GM18909 (cell line): ENCODE measurements at regions not wholly inside any gene's neighbourhood (a gene's known extent, or its start where the extent isn't known, plus 50 kb on each side); places are given as distances from the start of the nearest gene placed in this dataset.
"Not testable (repeated sequence)": the region's sequence is repeated elsewhere in the genome, so short reads cannot be mapped to it uniquely, and the experiment has no call there.

Experiments used
- ATAC-seq: cut with Tn5 transposase; IDR thresholded peaks from one replicate; pipeline ENCODE4 v1.9.1; 2021; ENCODE audit warnings: mild to moderate bottlenecking; ENCODE audit not compliant: unreplicated experiment, poor library complexity

DNA sequence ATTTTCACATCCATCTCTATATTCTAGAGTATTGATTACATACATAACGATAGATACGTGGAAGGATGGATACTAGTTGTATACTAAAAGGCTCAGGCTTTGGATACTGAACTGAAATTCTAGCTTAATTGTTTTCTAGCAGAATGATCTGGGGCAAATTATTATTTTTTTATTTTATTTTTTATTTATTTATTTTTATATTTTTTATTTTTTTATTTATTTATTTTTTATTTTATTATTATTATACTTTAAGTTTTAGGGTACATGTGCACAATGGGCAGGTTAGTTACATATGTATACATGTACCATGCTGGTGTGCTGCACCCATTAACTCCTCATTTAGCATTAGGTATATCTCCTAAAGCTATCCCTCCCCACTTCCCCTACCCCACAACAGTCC, 432.6 kb upstream of the GRM7 start:
- ATAC-seq, result not testable (repeated sequence)

DNA sequence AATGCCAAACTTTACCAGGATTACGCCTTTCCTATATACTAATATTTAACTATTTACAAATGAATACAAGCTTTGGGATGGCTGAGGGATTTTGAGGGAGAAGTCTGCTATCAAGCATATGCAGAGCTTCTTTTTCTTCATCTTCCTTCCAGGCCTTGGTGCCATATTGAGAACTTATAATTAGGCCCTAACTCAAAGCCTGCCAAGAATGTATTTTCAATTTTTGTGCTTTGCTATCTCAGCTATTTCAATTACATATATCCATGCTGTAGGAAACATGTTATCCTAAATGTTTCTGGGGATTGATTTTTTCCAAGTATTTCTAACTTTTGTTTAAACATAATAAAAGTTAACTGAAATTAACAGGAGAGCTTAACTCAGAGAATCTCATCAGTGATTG, 425.0 kb upstream of the GRM7 start:
- no peak for ATAC-seq

DNA sequence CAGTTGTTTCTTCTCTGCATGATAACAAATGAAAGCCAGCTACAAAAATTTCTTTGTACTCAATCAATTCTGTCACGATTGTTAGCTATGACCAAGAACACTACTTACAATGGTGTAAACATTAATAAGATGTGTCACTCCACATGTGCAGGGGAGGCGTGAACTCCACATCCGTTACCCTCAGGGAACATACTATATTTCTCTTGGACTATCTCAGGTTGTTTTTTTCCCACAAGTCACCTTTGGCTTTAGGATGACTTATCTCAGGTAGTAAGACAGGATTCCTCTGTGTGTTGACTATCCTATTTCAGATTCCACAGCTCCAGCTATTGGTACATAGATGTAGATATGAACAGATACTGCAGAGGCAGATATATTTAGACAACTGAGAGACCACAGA, 423.3 kb upstream of the GRM7 start:
- ATAC-seq, result no peak

DNA sequence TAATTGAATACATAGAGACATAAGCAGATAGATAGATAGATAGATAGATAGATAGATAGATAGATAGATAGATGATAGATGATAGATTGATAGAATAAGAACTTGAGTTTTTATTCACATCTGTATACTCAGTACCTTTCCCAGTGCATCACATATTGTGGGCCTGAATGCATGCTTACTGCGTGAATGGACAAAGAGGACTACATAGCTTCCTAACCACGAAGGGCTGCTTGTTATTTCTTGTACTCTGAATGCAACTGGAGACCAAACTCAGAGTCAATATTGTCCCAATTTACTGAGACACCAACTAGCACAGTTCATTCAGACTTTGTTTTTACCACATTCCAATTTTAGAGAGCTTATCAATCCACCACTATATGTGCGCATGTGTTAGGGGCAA, 422.9 kb upstream of the GRM7 start:
- ATAC-seq, result no peak

DNA sequence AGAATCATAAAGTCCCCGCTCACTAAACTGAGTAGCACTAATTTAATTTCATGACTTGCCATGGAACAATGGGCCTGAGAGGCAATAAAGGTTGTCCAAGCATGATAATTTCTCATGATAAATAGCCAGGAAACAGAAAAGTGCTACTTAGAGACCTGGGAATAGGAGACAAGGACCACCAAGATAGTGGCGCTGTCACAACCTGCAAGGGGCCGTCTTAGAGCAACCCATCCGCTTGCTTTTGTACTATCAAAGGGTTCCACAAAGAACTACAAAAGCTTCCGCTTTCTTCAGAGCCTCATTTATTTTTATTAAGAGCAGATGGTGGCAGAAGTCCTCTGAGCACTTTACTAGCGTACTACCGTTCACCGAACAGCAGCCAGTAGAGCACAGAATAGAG, 421.7 kb upstream of the GRM7 start:
- no peak for ATAC-seq

DNA sequence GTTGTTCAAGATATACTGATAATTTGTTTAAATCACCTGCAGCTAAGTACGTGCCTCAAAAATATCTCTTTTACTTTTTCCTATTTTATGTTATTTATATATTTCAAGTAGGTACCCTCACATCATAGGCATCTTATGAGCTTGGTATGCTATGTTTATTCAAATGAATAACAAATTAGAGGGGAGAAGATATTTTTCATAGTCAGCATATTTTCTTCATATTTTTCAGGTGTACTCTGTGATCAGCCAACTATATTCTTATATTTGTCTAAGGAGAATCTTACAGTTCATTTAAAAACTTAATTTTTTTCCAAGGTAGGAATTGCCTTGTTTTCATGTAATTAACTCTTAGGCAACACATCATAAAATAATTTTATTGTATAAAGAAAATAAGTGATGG, 421.1 kb upstream of the GRM7 start:
- ATAC-seq, result no peak

DNA sequence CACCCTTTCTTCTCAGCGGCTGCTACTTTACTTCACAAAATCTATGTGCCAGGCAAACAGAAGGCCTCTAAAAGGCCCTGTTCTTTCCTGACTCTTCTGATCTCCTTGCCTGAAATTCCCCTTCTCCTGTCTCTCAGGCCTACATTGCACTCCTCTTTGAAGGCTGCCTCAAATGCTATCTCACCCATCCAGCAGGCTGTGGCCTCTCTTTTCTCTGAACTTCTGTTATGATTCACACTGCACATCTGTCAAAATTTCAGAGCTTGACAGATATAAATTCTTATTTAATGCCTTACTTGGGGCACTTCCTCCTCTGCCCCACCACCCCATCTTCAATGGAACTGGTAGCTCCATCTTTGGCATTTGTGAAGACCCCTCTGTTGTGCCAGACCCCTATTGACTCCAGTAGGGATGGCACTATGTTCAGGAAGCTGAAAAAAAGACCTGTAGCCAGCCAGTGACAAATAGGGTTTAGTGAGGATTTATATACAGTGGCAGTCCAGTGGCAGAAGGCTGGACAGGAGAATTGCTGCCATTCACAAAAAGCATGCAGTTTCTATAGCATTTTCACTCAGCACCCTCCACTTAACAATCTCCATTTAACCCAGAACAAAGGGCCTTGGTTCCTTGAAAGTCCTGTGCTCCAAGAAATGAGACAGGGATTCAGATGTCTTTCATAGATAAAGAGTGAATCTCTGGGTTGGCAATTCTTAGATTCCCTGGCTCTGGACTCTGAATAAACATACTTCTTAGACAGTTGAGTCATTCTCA, 415.8 kb upstream of the GRM7 start:
- no peak for ATAC-seq

DNA sequence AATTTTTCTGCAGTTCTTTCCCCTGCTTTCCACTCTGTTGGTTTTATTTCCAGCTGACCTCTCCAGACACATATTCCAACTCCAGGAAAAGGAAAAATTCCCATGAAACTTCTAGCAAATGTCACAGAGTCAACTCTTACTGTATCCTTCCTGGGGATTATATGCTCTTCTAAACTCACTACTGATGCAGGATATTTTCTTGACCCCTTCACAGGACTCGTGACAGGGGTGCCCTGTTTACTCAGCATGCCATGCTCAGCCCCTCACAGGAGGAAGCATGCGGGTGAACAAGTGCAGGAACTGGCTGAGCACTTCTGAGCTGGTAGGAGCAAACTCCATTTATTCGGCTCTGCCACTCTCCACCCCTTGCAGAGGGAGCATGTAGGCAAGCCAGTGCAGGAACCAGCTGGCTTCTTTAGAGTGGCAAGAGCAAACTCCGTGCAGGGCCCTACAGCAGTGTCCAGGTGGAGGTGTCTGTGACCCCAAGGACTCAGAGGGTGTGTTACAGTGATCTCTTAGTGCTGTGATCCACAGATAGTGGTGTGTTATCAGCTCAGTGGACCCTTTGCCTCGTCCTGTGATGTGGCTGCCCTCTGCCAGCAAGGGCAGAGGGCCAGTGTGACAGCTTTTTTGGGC, 413.6 kb upstream of the GRM7 start:
- no peak for ATAC-seq

DNA sequence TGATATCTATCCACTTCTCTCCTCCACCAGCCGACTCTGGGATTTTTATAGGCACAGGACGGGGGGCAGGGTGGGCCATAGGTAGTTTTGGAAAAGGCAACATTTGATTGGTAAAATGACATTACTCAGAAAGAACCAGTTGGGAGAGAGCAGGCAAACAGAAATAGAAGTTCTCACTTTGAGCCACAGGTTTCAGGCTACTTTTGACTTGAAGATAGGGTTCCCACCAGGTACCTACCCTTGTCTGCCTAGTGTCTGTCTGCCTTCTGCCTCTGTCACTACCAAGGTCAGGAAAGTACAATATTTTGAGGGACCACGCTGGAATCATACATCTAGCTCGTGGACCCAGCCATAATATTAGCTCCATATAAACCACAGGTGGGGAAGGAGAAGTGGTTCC, 412.9 kb upstream of the GRM7 start:
- no peak for ATAC-seq

DNA sequence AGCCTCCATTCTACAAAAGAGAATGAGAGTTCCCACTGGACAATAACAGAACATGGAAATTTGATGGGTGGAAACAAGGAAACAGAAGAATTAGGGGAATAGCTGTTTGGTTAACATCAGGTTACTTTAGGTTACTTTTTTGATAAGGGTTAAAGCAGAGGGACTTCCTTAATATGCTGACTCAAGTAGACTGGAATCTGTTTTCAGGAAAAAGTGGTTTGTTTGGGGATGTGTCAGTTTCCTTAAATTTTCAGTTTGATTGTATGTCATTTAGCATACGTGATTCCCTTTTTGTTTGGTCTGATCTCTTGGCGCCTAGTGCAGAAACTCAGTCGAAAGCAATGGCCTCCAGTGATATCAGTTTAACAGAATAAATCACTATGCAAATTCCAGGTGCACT, 411.8 kb upstream of the GRM7 start:
- ATAC-seq, result no peak

DNA sequence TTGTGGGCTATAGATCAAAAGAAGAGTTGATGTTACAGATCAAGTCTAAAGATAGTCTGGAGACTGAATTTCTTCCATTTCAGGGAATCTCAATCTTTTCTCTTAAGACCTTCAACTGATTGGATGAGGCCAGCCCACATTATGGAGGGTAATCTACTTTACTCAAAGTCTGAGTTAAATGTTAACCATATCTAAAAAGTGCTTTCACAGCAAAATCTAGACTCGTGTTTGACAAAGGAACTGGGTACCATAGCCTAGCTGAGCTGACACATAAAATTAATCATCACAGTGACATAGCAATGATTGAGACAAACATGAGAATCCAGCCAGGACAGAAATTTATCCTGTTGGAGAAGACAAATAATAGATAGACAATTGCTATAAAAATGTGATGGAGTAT, 407.9 kb upstream of the GRM7 start:
- ATAC-seq, result no peak

DNA sequence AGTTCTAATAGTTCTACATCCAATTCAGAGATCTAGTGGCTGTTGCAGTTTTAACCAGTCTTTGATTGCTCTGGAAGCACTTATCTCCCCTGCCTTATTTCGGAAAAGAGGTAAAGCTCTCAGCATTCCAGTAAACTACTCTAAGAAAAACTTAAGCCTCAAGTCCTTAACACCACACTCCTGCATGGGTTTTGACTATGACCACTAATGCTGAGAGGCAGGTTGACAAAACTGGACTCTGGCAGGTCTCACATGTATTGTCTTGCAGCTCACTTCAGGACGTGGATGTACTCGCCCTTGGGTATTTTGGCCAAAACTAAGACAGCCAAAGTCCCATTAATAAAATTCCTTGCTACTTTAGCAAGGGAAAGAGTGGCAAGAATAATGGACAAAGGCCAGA, 405.9 kb upstream of the GRM7 start:
- no peak for ATAC-seq

DNA sequence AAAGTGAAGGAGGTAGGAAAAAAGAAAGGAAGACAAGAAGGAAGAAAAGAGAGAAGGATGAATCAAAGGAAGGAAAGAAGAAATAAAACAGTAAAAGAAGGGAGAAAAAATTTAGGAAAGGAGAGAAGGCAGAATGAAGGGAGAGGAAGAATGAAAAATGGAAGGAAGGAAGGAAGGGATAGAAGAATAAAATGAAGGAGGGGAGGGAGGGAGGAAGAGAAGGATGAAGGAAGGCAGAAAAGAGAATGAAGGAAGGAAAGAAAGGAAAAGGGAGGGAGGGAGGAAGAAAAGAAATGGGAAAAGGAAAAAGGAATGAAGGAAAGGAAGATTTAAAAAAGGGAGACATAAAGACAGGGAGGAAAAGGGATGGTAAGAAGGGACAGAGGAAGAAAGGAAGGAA, 393.7 kb upstream of the GRM7 start:
- no peak for ATAC-seq

DNA sequence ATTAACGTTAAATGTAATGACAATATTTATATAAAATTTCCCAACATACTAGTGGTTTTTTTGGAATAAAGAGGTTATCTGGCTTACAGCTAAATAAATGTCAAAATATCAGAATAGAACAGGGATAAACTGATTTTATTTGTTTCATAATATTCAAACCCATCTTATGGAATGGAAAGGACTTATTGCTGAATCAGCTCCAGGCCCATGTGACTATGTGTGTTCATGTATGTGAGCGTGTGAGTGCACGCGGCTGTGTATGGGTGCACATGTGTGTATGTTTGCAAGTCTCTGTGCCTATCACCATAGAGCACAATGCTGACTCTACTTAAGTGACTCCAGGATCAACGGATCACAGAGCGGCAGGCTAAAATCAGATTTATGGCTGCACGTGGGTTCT, 392.3 kb upstream of the GRM7 start:
- ATAC-seq, result no peak

DNA sequence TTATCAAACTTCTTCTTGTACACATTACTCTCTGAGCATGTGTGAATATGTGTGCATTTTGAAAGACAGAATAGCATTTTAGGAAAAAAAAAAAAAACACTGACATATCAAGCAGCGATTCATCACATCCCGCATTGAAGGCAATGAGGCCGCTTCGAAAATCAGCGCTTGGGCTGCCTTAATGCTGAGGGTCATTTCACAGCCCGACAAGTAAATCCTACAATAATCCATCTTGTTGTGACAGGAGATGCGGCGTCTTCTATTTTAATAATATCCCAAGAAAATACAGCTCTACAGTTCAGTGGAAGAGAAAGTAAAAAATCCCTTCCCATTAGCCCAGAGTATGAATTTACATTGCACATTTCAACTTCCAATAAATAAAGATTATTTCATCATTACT, 389.2 kb upstream of the GRM7 start:
- ATAC-seq, result no peak

DNA sequence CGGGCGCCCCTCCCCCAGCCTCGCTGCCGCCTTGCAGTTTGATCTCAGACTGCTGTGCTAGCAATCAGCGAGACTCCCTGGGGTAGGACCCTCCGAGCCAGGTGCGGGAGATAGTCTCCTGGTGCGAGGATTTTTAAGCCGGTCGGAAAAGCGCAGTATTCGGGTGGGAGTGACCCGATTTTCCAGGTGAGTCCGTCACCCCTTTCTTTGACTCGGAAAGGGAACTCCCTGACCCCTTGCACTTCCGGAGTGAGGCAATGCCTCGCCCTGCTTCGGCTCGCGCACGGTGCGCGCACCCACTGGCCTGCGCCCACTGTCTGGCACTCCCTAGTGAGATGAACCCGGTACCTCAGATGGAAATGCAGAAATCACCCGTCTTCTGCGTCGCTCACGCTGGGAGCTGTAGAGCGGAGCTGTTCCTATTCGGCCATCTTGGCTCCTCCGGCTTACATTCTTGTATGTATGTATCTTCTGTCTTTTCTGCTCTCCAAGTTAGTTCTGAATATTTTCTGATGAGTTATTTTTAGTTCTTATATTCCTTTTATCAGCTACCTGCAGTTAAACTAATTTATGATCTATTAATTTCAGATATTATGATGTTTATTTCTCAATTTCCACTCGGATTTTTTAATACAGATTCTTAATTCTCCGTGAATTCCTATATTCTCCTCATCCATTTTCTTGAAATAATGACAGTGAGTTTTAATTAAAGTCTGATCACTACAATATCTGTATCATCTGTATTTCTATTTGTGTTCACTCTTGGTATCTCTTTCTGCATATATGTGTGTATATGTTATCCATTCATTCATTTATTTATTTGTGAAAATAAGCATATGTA, 370.2 kb upstream of the GRM7 start:
- not testable (repeated sequence) for ATAC-seq

DNA sequence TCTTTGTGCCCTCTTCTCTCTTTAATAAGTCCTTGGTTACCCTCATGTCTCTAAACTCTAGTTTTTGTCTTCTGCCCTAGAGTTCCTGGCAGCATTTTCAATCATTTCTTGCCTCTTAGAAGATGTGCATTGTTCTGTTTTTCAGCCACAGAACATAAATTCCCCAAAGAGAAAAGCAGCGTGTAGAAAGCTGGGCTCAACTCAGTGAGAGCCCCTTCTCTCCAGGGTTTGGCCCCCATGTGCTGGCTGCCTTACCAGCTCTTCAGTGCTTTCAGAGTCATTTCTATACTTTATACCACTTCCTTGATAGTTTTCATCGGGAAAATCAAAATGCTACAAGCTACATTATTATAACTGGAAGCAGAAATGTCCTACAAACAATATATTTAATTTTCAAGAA, 369.1 kb upstream of the GRM7 start:
- ATAC-seq, result no peak

DNA sequence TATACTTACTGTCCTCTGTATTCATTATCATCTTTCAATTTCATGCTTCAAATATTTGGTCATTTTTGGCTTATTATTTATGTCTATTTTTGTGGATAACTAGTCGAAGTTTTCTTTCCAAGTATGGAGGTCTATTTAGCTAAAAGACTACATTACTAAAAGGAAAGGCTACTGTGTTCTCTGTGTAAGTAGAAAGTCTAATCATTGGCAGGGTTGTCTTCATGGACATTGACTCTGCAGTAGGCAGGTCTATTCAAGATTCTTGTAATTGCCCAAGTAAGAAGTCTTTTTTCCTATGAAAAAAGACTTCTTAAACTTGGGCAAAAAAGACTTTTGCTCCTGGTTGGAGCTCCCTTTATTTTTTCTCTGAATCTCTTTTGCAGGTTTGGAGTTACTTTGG, 368.6 kb upstream of the GRM7 start:
- ATAC-seq, result no peak

DNA sequence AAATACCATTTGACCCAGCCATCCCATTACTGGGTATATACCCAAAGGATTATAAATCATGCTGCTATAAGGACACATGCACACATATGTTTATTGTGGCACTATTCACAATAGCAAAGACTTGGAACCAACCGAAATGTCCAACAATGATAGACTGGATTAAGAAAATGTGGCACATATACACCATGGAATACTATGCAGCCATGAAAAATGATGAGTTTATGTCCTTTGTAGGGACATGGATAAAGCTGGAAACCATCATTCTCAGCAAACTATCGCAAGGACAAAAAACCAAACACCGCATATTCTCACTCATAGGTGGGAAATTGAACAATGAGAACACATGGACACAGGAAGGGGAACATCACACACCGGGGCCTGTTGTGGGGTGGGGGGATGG, 362.0 kb upstream of the GRM7 start:
- ATAC-seq, result not testable (repeated sequence)

DNA sequence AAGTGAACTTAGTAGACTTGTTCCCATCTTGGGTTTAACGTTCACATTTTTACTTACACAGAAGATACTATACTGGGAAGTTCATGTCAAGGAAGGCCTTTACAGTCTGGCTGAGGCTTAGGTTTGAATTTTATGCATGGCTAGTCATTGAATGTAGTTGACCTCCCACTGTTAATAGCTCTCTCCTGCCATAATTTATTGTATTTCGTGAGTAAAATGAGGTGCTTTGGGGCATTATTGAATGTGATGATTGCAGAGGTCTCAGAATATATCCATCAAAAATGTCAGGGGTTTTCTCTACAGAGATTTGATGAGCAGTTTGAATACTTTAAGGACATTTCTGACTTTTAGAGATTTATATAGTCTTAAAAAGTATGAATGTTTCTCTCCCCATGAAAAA, 356.6 kb upstream of the GRM7 start:
- no peak for ATAC-seq

DNA sequence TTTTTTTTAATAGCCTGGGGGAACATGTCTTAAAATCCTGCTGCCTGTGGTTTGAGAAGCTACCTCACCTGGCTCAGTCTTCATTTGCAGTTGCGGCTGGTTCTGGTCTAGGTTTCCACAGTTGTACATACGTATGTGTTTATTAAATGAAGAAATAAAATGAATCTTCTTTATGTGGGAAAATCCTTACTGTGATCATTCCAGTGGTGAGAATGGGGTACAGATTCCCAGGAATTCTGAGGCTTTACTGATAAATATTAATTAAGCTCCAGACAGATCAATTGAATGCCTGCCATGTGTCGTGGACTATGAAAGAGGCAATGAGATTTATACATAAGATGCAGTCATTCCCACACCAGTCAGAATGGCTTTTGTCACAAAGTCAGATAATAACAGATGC, 356.1 kb upstream of the GRM7 start:
- ATAC-seq, result no peak

DNA sequence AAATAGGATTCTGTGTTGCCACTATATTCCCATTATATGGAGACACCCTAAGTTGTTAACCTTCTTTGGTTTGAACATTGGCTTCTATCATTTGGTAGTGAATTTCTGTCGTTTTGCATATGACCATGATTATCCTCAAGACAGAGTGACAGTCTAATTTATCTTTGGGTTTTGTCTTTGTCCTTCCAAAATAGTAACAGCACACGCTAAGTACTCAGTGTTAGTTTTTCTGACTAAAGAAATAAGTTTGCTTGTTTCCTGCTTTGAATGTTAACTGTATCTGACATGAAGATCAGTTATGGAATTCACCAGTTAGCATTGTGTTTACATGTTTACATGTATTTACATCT, 352.5 kb upstream of the GRM7 start:
- ATAC-seq, result no peak
